ELR (cell line): ENCODE measurements at regions not wholly inside any gene's neighbourhood (a gene's known extent, or its start where the extent isn't known, plus 50 kb on each side); places are given as distances from the start of the nearest gene placed in this dataset.

ENCODE experiments used
- DNase-seq: peaks from one replicate; pipeline ENCODE4 v3.0.0-alpha.2; 2015; ENCODE audit warnings: low read depth

GRCh38 chr2:129870685-129871241, 108.7 kb upstream of the RAB6C start:
- no peak for DNase-seq

- no peak for DNase-seq
Observed at GRCh38 chr2:129872446-129872845, 107.0 kb upstream of the RAB6C start.

- no peak for DNase-seq
Observed at GRCh38 chr2:129876541-129876940, 102.9 kb upstream of the RAB6C start.

- DNase-seq: peak; percentile 6
Observed at GRCh38 chr2:129877289-129877741, 102.2 kb upstream of the RAB6C start.

DNA sequence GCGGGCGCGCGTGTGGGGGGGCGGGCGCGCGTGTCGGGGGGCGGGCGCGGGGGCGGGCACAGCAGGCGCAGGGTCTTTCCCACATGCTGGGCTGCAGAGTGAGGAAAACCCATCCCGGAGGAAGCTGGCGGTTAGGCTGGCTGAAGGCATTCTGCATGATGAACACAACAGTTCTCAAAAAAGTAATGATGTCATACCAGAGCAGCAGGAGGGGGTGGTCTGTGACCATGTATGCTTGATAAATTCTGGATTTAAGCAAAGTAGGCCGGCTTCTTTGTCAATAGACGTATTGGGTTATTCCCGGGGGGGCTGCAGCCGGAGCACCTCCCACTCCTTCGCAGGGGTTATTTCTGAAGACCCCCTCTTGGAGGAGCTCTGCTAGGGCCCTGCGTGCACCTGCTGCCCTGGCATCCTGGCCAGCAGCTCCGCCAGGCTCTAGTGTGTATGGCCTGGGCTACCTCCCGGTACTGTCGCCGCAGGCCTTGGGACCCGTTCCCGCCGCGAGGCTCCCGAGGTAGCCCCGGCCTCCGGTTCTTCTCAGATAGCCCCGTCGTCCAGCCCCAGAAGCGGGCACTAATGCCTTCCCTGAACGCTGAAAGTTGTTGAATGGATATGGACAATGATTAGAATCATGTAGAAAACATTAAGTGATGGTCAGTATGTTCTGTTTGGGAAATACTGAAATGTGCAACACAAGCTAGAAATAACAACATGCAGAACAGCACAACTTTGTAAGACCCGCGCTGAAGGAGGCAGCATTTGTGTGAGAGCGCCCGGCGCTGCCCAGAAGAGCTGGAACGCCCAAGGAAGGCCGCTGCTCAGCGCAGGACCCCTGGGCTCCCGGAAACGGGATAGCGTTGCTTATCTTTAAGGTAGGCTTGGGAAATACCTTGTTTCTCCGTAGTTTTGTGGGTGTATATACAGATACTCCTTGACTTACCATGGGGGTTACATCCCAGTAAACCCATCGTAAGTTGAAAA, 101.4 kb upstream of the RAB6C start:
- peak; percentile 1 for DNase-seq

DNA sequence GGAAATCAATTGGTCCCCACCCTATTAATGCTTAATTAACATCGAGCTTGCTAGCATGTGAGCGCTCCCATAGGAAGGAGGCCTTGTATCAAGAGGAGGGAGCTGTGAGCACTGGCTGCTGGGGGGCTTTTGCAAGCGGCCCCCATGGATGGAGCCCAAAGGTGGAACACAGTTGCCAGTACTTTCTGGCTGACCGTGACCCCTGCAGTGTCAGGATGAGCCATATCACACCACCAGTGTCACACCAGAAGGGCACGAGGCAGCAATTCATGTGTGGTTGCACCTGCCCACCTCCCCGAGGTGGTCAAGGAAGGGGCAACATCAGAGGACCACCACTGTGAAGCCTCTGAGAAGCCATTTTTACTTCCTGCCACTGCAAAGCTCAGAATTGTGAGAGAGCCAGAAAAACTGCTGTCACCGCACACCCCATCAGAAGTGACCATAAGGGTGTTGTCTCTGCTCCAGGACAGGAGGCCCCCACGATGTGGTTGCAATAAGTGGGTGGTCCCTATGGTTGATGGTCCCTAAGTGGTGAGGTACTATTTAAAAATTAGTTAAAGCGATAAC, 99.8 kb upstream of the RAB6C start:
- no peak for DNase-seq

- DNase-seq: no peak
Observed at GRCh38 chr2:129880309-129880708, 99.2 kb upstream of the RAB6C start.

DNA sequence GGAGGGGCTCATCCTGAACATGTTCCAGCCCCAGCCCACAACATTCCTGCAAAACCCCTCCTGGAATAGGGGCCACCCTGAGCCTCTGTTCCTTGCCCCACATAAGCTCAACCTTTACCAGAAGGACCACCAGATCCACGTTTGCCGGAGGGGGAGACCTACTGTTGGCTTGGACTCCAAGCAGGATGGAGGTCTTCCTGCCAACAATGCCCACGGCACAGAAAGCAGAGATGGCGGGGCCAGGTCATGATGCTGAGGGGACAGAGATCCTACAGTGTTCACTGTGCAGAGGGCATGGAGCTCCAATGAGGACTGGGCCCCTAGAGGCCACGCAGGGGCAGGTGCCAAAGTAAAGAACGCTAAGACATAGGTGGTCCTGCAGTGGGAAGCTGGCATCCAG, 98.5 kb upstream of the RAB6C start:
- no peak for DNase-seq

GRCh38 chr2:129881786-129882396, 97.6 kb upstream of the RAB6C start:
- DNase-seq: no peak

DNA sequence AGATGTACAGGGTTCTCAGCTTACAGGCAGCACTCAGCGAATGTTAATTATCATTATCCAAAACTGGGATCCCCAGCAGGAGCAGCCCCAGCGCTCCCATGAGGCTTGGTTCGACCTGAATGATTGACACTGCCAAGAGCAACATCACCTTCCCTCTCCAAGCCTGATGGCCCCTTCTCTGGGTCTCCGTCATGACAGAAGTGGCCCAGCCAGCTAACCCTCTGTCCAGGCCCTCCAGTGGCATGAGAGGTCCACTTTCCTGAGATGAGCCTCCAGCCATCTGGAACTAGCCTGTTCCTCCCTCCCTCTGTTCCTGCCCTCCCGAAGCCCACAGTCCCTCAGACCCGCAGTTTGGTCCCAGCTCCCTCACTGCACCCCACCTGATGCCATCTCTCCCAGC, 97.0 kb upstream of the RAB6C start:
- DNase-seq: no peak

DNA sequence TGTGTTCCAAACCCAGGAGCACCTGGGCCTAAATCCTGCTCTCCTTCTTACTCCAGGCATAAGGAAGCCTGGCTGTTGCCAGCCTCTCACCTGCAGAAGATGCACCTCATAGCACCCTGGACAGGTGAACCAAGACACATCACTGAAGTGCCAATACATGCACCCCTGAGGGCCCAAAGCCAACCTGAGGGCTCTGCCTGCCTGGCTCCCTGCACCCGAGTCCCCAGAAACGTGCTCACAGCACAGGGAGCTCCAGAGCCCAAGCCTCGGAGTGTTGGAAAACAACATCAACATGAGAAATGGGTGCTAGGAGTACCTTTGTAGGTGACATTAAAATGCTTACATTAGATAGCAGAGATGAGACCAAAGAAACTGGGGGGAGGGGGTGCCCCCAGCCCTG, 96.3 kb upstream of the RAB6C start:
- DNase-seq: no peak

GRCh38 chr2:129884221-129884786, 95.2 kb upstream of the RAB6C start:
- no peak for DNase-seq

DNA sequence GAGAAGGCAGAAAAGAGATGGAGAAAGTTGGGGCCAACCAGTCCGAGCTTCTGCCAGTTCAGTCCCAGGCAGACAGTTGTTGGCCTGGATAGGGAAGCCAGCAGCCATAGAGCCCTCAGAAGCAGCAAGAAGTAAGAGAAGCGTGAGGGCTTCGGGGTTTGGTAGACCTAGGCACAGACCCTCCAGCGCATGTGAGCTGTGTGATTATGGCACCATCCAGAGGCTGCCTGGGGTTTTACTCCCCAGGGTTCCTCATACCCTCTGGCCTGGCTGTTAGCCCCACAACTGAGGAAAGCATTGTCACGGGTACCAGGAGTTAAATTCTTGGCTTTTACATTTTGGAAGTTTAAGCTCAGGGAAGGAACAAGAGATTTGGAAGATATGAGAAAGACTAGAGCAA, 93.7 kb upstream of the RAB6C start:
- no peak for DNase-seq

- DNase-seq: no peak
Observed at GRCh38 chr2:129887688-129888266, 91.7 kb upstream of the RAB6C start.

GRCh38 chr2:129888461-129888860, 91.0 kb upstream of the RAB6C start:
- no peak for DNase-seq

- DNase-seq: no peak
Observed at GRCh38 chr2:129888896-129889295, 90.6 kb upstream of the RAB6C start.

DNA sequence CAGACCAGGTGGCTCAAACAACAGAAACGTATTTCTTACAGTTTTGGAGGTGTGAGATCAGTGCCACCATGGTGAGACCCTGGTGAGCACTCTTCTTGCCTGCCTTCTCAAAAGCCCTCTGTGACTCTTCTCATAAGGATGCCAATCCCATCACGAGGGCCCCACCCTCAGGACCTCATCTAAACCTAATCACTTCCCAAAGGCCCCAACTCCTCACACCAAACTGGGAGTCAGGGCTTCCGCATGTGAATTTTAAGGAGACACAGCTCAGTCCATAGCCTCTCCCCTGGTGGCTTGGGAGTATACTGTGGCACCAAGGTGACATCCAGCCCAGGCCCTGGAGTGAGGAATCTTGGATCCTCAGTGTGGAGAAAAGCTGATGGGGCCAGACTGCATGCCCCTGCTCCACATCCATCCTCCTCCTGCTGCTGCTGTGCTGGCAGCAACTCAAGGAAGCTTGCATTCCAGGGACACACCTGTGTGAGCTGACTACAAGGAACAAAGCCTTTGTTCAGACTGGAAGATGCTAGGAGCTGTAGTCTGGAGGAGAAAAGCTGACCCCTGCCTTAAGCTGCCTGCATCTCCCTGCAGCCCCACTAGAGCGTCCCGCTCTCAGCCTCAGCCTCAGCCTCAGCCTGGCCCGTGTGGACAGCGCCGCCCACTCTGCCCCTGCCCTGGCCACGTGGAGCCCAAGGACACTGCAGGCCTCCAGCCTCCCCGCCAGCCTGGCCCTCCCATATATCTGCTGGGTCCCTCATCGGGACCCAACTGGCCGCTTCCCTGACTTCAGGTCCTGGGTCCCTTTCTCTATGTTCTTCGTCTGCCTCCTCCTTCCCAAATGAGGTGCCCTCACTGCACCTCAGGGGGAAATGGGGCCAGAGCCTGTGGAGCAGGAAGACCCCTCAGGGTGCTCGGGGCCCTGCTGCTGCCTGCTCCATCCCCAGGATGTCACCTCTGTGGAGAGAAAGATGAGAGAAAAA, 87.8 kb upstream of the RAB6C start:
- DNase-seq: no peak

DNA sequence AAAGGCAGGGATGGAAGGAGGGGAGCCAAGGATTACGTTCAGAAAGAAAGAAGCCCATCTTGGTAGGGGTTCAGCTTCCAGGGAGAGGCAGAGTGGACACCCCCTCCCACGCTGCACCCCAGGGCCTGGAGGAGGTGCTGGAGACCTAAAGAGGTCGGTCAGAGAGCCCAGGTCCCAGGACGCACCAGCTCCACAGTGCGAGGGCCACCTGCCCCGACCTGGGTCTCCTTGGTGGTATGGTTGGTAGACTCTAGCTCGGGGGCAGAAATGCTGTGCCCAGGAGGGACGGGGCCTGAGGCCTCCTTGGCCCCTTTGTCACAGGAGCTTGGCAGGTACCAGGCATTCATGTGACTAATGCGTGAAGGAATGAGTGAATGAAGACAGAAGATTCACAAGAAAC, 87.1 kb upstream of the RAB6C start:
- DNase-seq: no peak

DNA sequence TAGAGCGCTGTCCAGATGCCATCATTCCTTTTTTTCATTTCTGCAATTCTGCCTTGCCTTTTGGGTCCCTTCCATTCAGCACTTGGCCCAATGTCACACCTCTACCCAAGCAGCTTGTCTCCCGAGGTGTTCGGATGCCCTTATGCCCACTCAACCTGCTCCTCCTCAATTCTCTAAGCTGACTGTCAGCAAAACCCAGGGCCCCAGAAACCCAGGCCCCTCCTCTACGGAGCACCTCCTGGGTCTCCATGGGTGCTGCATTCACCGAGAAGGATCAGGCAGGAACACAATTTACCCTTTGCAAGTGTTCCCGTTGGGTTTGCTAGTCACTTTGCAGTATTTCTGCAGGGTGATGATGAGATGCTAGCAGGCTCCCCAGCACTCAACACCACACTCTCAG, 86.7 kb upstream of the RAB6C start:
- no peak for DNase-seq

- no peak for DNase-seq
Observed at GRCh38 chr2:129893244-129893643, 86.2 kb upstream of the RAB6C start.

DNA sequence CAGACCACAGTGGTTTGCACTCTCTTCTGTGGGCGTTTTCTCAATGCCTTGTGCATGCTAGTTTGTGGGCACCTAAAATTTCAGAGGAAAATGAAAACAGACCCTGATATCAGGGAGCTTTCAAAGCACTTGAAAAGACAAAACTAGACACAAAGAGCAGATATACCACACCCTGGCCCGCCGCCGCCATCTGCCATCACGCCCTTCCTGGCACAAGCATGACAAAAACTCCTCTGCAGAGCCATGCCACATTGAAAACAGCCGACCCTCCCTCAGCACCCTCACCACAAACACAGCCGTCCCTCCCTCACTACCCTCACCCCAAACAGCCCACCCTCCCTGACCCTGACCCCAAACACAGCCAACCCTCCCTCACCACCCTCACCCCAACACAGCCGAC, 84.8 kb upstream of the RAB6C start:
- DNase-seq: no peak
